Astrocyte (in vitro differentiated cells and primary cell): ENCODE measurements at regions not wholly inside any gene's neighbourhood (a gene's known extent, or its start where the extent isn't known, plus 50 kb on each side); places are given as distances from the start of the nearest gene placed in this dataset.

Experiments used
- DNase-seq: peaks from one replicate; pipeline ENCODE4 v3.0.0-alpha.2; 2010; ENCODE audit warnings: low read depth
- FAIRE-seq: peaks from 2 replicates; lab custom pipeline; 2011; peaks lifted over from hg19 to GRCh38; lab: Jason Lieb, UNC
- H2AFZ ChIP-seq: 2 replicates; pipeline ENCODE4 v1.6.0; 2012; ENCODE audit warnings: low read depth, low read length, inconsistent platforms
- H3K27ac ChIP-seq: 2 replicates; pipeline ENCODE4 v1.5.1; 2011; ENCODE audit warnings: low read depth, low read length, inconsistent platforms
- H3K27me3 ChIP-seq: 2 replicates; pipeline ENCODE4 v1.6.0; 2011; ENCODE audit warnings: low read length, inconsistent platforms; ENCODE audit not compliant: insufficient read depth
- H3K36me3 ChIP-seq: 2 replicates; pipeline ENCODE4 v1.5.1; 2011; ENCODE audit warnings: low read length, inconsistent platforms; ENCODE audit not compliant: insufficient read depth
- H3K4me1 ChIP-seq: 2 replicates; pipeline ENCODE4 v1.5.1; 2011; ENCODE audit warnings: low read length, inconsistent platforms; ENCODE audit not compliant: insufficient read depth
- H3K4me2 ChIP-seq: 2 replicates; pipeline ENCODE4 v1.6.0; 2012; ENCODE audit warnings: low read length, inconsistent platforms
- H3K4me3 ChIP-seq: 2 replicates; pipeline ENCODE4 v1.5.1; 2011; ENCODE audit warnings: low read depth, mild to moderate bottlenecking, low read length, inconsistent platforms; ENCODE audit not compliant: insufficient read depth
- H3K79me2 ChIP-seq: 2 replicates; pipeline ENCODE4 v1.6.0; 2012; ENCODE audit warnings: mild to moderate bottlenecking, low read length, inconsistent platforms; ENCODE audit not compliant: insufficient read depth
- H3K9ac ChIP-seq: 2 replicates; pipeline ENCODE4 v1.6.0; 2012; ENCODE audit warnings: mild to moderate bottlenecking, low read length, inconsistent platforms
- H3K9me3 ChIP-seq: 2 replicates; pipeline ENCODE4 v1.5.1; 2012; ENCODE audit warnings: low read depth, mild to moderate bottlenecking, low read length, inconsistent platforms; ENCODE audit not compliant: insufficient read depth
- H4K20me1 ChIP-seq: 2 replicates; pipeline ENCODE4 v1.6.0; 2012; ENCODE audit warnings: low read length, inconsistent platforms; ENCODE audit not compliant: insufficient read depth
- H3K27ac Mint-ChIP-seq: one replicate; pipeline ENCODE4 v1.8.0; 2021; ENCODE audit warnings: mild to moderate bottlenecking, mixed read lengths; ENCODE audit not compliant: unreplicated experiment
- H3K27me3 Mint-ChIP-seq: one replicate; pipeline ENCODE4 v1.8.0; 2021; ENCODE audit warnings: low read depth, mixed read lengths; ENCODE audit not compliant: unreplicated experiment
- H3K36me3 Mint-ChIP-seq: one replicate; pipeline ENCODE4 v1.8.0; 2021; ENCODE audit warnings: low read depth, mixed read lengths; ENCODE audit not compliant: unreplicated experiment
- H3K4me1 Mint-ChIP-seq: one replicate; pipeline ENCODE4 v1.8.0; 2021; ENCODE audit warnings: low read depth, mixed read lengths; ENCODE audit not compliant: unreplicated experiment
- H3K4me3 Mint-ChIP-seq: one replicate; pipeline ENCODE4 v1.8.0; 2021; ENCODE audit warnings: mild to moderate bottlenecking, moderate library complexity, mixed read lengths; ENCODE audit not compliant: unreplicated experiment
- H3K9me3 Mint-ChIP-seq: one replicate; pipeline ENCODE4 v1.8.0; 2021; ENCODE audit warnings: mild to moderate bottlenecking, mixed read lengths; ENCODE audit not compliant: unreplicated experiment
- EZH2 ChIP-seq: IDR thresholded peaks from 2 replicates; pipeline ENCODE4 v1.6.1; 2012; ENCODE audit warnings: mild to moderate bottlenecking, low read length, inconsistent platforms; ENCODE audit not compliant: insufficient read depth
- TF ChIP-seq, protein P1 (sequence below): IDR thresholded peaks from 2 replicates; pipeline ENCODE4 v1.5.1; 2011; ENCODE audit warnings: low read depth, mild to moderate bottlenecking, inconsistent platforms, low read length, moderate library complexity; ENCODE audit not compliant: insufficient read depth

DNA sequence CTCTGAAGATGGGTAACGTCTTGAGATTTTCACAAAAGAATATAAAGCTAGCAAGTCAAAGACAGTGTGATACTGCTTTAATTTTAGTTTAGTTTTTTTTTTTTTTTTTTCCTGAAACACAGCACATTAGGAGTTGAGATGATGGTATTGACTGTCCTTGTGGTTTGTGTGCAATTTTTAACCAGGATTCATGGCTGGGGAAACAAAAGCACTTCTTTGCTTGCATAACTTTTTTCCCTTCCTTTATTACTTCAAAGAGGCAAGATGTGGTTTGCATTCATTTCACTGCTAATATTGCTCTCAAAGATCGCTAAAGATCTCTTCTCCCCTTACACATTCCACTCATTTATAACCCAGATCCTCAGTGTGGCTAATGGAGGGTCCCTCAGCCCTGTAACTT is 157.1 kb upstream of the PZP start:
- Histone ChIP-seq H2AFZ (peak overlapping the region; percentile 77), H3K79me2 (no peaks in the 10 kb centered on the region), H3K4me3 (peak overlapping the region; percentile 52), H3K9ac (peak overlapping the region; percentile 71), H3K36me3 (no peaks in the 10 kb centered on the region), H3K4me2 (peak overlapping the region; percentile 87), H3K27ac (peak overlapping the region; percentile 55), H3K27me3 (no peaks in the 10 kb centered on the region), H3K4me1 (peaks cover 14% of the 10 kb centered on the region), H4K20me1 (no peaks in the 10 kb centered on the region), H3K9me3 (no peaks in the 10 kb centered on the region)
- Mint-ChIP-seq H3K27me3 (peaks cover 4% of the 10 kb centered on the region), H3K9me3 (no peaks in the 10 kb centered on the region), H3K27ac (peak overlapping the region; percentile 47), H3K36me3 (no peaks in the 10 kb centered on the region), H3K4me1 (peaks cover 30% of the 10 kb centered on the region), H3K4me3 (peak overlapping the region; percentile 61)
- FAIRE-seq (no peak), DNase-seq (peak; percentile 75)
- TF ChIP-seq EZH2 = no peak
- TF ChIP-seq, protein P1, sequence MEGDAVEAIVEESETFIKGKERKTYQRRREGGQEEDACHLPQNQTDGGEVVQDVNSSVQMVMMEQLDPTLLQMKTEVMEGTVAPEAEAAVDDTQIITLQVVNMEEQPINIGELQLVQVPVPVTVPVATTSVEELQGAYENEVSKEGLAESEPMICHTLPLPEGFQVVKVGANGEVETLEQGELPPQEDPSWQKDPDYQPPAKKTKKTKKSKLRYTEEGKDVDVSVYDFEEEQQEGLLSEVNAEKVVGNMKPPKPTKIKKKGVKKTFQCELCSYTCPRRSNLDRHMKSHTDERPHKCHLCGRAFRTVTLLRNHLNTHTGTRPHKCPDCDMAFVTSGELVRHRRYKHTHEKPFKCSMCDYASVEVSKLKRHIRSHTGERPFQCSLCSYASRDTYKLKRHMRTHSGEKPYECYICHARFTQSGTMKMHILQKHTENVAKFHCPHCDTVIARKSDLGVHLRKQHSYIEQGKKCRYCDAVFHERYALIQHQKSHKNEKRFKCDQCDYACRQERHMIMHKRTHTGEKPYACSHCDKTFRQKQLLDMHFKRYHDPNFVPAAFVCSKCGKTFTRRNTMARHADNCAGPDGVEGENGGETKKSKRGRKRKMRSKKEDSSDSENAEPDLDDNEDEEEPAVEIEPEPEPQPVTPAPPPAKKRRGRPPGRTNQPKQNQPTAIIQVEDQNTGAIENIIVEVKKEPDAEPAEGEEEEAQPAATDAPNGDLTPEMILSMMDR = no peak

- H3K27me3 Mint-ChIP-seq = peaks cover 4% of the 10 kb centered on the region
These were observed 156.3 kb upstream of the PZP start for GRCh38 chr12:9364224-9365176.

More at GRCh38 chr12:9364224-9365176, 156.3 kb upstream of the PZP start:
- Histone ChIP-seq H3K79me2 (no peaks in the 10 kb centered on the region), H4K20me1 (no peaks in the 10 kb centered on the region), H3K27ac (peak overlapping the region; percentile 55), H3K9me3 (no peaks in the 10 kb centered on the region), H2AFZ (peak overlapping the region; percentile 77), H3K4me3 (peak overlapping the region; percentile 52), H3K27me3 (no peaks in the 10 kb centered on the region), H3K9ac (peak overlapping the region; percentile 71), H3K4me1 (peaks cover 14% of the 10 kb centered on the region), H3K36me3 (no peaks in the 10 kb centered on the region), H3K4me2 (peak overlapping the region; percentile 87)
- peak overlapping the region; percentile 47 for H3K27ac Mint-ChIP-seq
- no peaks in the 10 kb centered on the region for H3K36me3 Mint-ChIP-seq
- TF ChIP-seq, protein P1 = no peak
- no peak for TF ChIP-seq EZH2
- peak overlapping the region; percentile 61 for H3K4me3 Mint-ChIP-seq
- FAIRE-seq = no peak
- H3K4me1 Mint-ChIP-seq = peaks cover 30% of the 10 kb centered on the region
- DNase-seq = peak; percentile 86
- H3K9me3 Mint-ChIP-seq = no peaks in the 10 kb centered on the region
